Mesothelial cell of epicardium (in vitro differentiated cells): ENCODE measurements at regions not wholly inside any gene's neighbourhood (a gene's known extent, or its start where the extent isn't known, plus 50 kb on each side); places are given as distances from the start of the nearest gene placed in this dataset.

Experiments used
- DNase-seq, 2 experiments: peaks; one replicate each; pipeline ENCODE4 v3.0.0; 2021; ENCODE audit warnings: low spot score in 2 of 2; ENCODE audit not compliant: unreplicated experiment in 2 of 2
- H3K27ac Mint-ChIP-seq: 2 replicates; pipeline ENCODE4 v1.8.0; 2021; ENCODE audit warnings: mixed read lengths
- H3K27me3 Mint-ChIP-seq: 2 replicates; pipeline ENCODE4 v1.8.0; 2021; ENCODE audit warnings: low read depth, mixed read lengths
- H3K36me3 Mint-ChIP-seq: 2 replicates; pipeline ENCODE4 v1.8.0; 2021; ENCODE audit warnings: mixed read lengths
- H3K4me1 Mint-ChIP-seq: 2 replicates; pipeline ENCODE4 v1.8.0; 2021; ENCODE audit warnings: mixed read lengths
- H3K4me3 Mint-ChIP-seq: 2 replicates; pipeline ENCODE4 v1.8.0; 2021; ENCODE audit warnings: mild to moderate bottlenecking, moderate library complexity, mixed read lengths
- H3K9me3 Mint-ChIP-seq: 2 replicates; pipeline ENCODE4 v1.8.0; 2021; ENCODE audit warnings: mixed read lengths
- TF ChIP-seq, protein P1 (sequence below): fragments of 200-600 bp; sonication (generic); IDR thresholded peaks from one replicate; pipeline ENCODE4 v1.5.0; 2021; ENCODE audit warnings: antibody characterized with exemption; ENCODE audit not compliant: unreplicated experiment

GRCh38 chr7:106966121-106966520 is 78.4 kb upstream of the PRKAR2B start:
- Mint-ChIP-seq H3K36me3 (no peaks in the 10 kb centered on the region), H3K27me3 (peaks cover 2% of the 10 kb centered on the region), H3K4me3 (no peak overlapping the region), H3K9me3 (no peaks in the 10 kb centered on the region), H3K27ac (no peak overlapping the region), H3K4me1 (peaks cover 4% of the 10 kb centered on the region)
- no peak for DNase-seq
- TF ChIP-seq, protein P1, sequence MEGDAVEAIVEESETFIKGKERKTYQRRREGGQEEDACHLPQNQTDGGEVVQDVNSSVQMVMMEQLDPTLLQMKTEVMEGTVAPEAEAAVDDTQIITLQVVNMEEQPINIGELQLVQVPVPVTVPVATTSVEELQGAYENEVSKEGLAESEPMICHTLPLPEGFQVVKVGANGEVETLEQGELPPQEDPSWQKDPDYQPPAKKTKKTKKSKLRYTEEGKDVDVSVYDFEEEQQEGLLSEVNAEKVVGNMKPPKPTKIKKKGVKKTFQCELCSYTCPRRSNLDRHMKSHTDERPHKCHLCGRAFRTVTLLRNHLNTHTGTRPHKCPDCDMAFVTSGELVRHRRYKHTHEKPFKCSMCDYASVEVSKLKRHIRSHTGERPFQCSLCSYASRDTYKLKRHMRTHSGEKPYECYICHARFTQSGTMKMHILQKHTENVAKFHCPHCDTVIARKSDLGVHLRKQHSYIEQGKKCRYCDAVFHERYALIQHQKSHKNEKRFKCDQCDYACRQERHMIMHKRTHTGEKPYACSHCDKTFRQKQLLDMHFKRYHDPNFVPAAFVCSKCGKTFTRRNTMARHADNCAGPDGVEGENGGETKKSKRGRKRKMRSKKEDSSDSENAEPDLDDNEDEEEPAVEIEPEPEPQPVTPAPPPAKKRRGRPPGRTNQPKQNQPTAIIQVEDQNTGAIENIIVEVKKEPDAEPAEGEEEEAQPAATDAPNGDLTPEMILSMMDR = no peak

GRCh38 chr7:106968160-106968559 is 76.3 kb upstream of the PRKAR2B start:
- Mint-ChIP-seq H3K4me1 (peaks cover 4% of the 10 kb centered on the region), H3K9me3 (no peaks in the 10 kb centered on the region), H3K36me3 (no peaks in the 10 kb centered on the region), H3K4me3 (no peak overlapping the region), H3K27me3 (no peaks in the 10 kb centered on the region), H3K27ac (no peak overlapping the region)
- DNase-seq = no peak
- TF ChIP-seq, protein P1 = no peak

GRCh38 chr7:106978425-106979420 is 65.8 kb upstream of the PRKAR2B start:
- Mint-ChIP-seq H3K4me1 (peaks cover 21% of the 10 kb centered on the region), H3K9me3 (no peaks in the 10 kb centered on the region), H3K36me3 (no peaks in the 10 kb centered on the region), H3K27me3 (no peaks in the 10 kb centered on the region), H3K4me3 (no peak overlapping the region), H3K27ac (no peak overlapping the region)
- TF ChIP-seq, protein P1 = peak; percentile 38
- DNase-seq = no peak

DNA sequence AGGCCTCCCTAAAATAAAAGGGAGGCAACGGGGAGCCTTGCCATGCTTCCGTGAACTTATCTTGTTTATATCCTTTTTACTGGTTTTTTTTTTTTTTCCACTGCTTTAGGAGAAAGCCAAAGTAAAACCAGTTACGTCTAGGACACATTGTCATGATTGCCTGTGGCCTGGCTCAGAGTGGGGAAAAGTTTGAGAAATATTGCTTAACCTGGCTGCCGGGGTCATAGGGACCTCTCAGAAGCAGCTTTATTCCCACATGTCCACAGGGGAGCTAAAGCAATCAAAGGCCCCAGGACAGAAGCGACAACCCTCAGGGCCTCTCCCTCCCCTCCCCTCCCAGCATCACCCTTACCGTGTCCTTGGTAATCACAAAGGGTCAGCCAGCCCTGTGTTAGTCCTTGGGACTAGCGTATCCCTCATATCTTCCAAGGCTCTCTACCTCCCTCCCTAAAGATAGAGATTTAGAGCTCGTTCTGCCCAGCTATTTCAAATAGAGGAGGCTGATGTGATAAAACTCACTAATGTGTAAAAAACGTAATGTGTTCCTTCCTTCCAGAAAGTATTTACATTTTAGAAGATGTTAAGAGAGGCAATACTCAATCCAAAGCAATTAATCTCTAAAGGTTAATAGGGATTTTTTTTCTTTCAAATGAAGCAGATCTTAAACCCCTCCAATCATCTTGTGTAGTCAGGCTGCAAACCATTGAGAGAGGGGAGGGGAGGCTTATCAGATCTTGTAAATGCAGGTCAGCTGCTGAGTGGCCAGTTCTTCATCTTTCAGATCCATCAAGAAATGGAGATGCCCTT is 64.8 kb upstream of the PRKAR2B start:
- Mint-ChIP-seq H3K4me1 (peaks cover 21% of the 10 kb centered on the region), H3K27me3 (no peaks in the 10 kb centered on the region), H3K27ac (no peak overlapping the region), H3K36me3 (no peaks in the 10 kb centered on the region), H3K4me3 (no peak overlapping the region), H3K9me3 (no peaks in the 10 kb centered on the region)
- DNase-seq = no peak
- TF ChIP-seq, protein P1 = no peak

DNA sequence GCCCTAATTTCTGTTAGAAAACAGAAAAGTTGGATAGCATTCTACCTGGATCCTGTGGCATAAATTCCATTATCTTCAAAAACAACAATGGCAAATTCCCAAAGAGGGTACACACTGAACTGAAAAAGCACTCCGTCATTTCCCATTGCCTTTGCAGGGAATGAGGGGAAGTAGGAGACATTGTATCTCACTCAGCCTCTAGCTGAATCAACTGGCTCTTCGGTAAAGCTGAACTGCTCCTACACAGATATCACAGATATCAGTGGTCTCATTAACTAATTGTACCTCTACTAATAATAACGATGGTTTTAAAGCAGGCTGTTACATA is 64.2 kb upstream of the PRKAR2B start:
- no peak overlapping the region for H3K4me3 Mint-ChIP-seq
- DNase-seq = no peak
- H3K36me3 Mint-ChIP-seq = no peaks in the 10 kb centered on the region
- no peak overlapping the region for H3K27ac Mint-ChIP-seq
- TF ChIP-seq, protein P1 = no peak
- peaks cover 21% of the 10 kb centered on the region for H3K4me1 Mint-ChIP-seq
- H3K9me3 Mint-ChIP-seq = no peaks in the 10 kb centered on the region
- no peaks in the 10 kb centered on the region for H3K27me3 Mint-ChIP-seq
